ENCODE measurements at regions not wholly inside any gene's neighbourhood (a gene's known extent, or its start where the extent isn't known, plus 50 kb on each side); places are given as distances from the start of the nearest gene placed in this dataset.

GRCh38 chr4:167964766-167965373 is 127.5 kb upstream of the ANXA10 start:
- Histone ChIP-seq H3K27ac (ENCODE audit: low read length) (no peak overlapping the region), H3K4me1 (ENCODE audit: control insufficient read depth, insufficient read depth, low read length) (no peaks in the 10 kb centered on the region), H3K4me3 (ENCODE audit: low read length) (no peak overlapping the region), H3K9me3 (ENCODE audit: control insufficient read depth, insufficient read depth, low read length) (peaks cover 11% of the 10 kb centered on the region), H3K27me3 (ENCODE audit: control insufficient read depth, insufficient read depth, low read length) (no peaks in the 10 kb centered on the region), H3K36me3 (ENCODE audit: control insufficient read depth, insufficient read depth, low read length) (no peaks in the 10 kb centered on the region)
- WGBS (ENCODE audit: insufficient coverage): 95% methylated on average over 1 of the region's 2 CpGs
- Mint-ChIP-seq H3K9me3 (peaks cover 14 to 16% of the 10 kb centered on the region in 2 donors), H3K27ac (no peak overlapping the region), H3K36me3 (peaks cover 6% of the 10 kb centered on the region), H3K4me1 (no peaks in the 10 kb centered on the region), H3K4me3 (no peak overlapping the region), H3K27me3 (ENCODE audit: low read depth in 2 of 2) (no peaks in the 10 kb centered on the region)
- intact Hi-C loops (cut with micrococcal nuclease): no loop called here
- DNase-seq: no peak
- no peak for TF ChIP-seq CTCF (IDR thresholded peaks at IDR 0.05)
- ATAC-seq: no peak

- no CpG with 5 or more reads among the region's 2 CpGs for WGBS (ENCODE audit: insufficient coverage)
Measured at GRCh38 chr4:167966143-167966542, 126.2 kb upstream of the ANXA10 start.

GRCh38 chr4:167973513-167973912 is 118.8 kb upstream of the ANXA10 start:
- intact Hi-C loops (cut with micrococcal nuclease): no loop called here
- Mint-ChIP-seq H3K4me1 (no peaks in the 10 kb centered on the region), H3K9me3 (peaks cover 23 to 40% of the 10 kb centered on the region in 2 donors), H3K27me3 (ENCODE audit: low read depth in 2 of 2) (no peaks in the 10 kb centered on the region), H3K27ac (no peak overlapping the region), H3K4me3 (no peak overlapping the region), H3K36me3 (peaks cover 40% of the 10 kb centered on the region)
- ATAC-seq (no peak), DNase-seq (no peak)
- Histone ChIP-seq H3K9me3 (ENCODE audit: control insufficient read depth, insufficient read depth, low read length) (peaks cover 7% of the 10 kb centered on the region), H3K27me3 (ENCODE audit: control insufficient read depth, insufficient read depth, low read length) (no peaks in the 10 kb centered on the region), H3K4me3 (ENCODE audit: low read length) (no peak overlapping the region), H3K36me3 (ENCODE audit: control insufficient read depth, insufficient read depth, low read length) (no peaks in the 10 kb centered on the region), H3K4me1 (ENCODE audit: control insufficient read depth, insufficient read depth, low read length) (no peaks in the 10 kb centered on the region), H3K27ac (ENCODE audit: low read length) (no peak overlapping the region)
- no peak for TF ChIP-seq CTCF (IDR thresholded peaks at IDR 0.05)

More at GRCh38 chr4:167966143-167966542, 126.2 kb upstream of the ANXA10 start:
- Mint-ChIP-seq H3K4me1 (no peaks in the 10 kb centered on the region), H3K36me3 (peaks cover 12% of the 10 kb centered on the region), H3K27ac (no peak overlapping the region), H3K9me3 (peaks cover 14 to 15% of the 10 kb centered on the region in 2 donors), H3K4me3 (no peak overlapping the region), H3K27me3 (ENCODE audit: low read depth in 2 of 2) (no peaks in the 10 kb centered on the region)
- H3K4me3 ChIP-seq (ENCODE audit: low read length): no peak overlapping the region
- peaks cover 11% of the 10 kb centered on the region for H3K9me3 ChIP-seq (ENCODE audit: control insufficient read depth, insufficient read depth, low read length)
- ATAC-seq (no peak), DNase-seq (no peak)
- no peaks in the 10 kb centered on the region for H3K27me3 ChIP-seq (ENCODE audit: control insufficient read depth, insufficient read depth, low read length)
- no peak overlapping the region for H3K27ac ChIP-seq (ENCODE audit: low read length)
- no peak for TF ChIP-seq CTCF (IDR thresholded peaks at IDR 0.05)
- no peaks in the 10 kb centered on the region for H3K36me3 ChIP-seq (ENCODE audit: control insufficient read depth, insufficient read depth, low read length)
- intact Hi-C loops (cut with micrococcal nuclease): no loop called here
- no peaks in the 10 kb centered on the region for H3K4me1 ChIP-seq (ENCODE audit: control insufficient read depth, insufficient read depth, low read length)

- Mint-ChIP-seq H3K9me3 (peaks cover 4 to 10% of the 10 kb centered on the region in 2 donors), H3K4me3 (no peak overlapping the region), H3K27ac (no peak overlapping the region), H3K36me3 (no peaks in the 10 kb centered on the region), H3K27me3 (ENCODE audit: low read depth in 2 of 2) (no peaks in the 10 kb centered on the region), H3K4me1 (no peaks in the 10 kb centered on the region)
- intact Hi-C loops (cut with micrococcal nuclease): no loop called here
- Histone ChIP-seq H3K4me3 (ENCODE audit: low read length) (no peak overlapping the region), H3K36me3 (ENCODE audit: control insufficient read depth, insufficient read depth, low read length) (no peaks in the 10 kb centered on the region), H3K9me3 (ENCODE audit: control insufficient read depth, insufficient read depth, low read length) (peaks cover 6% of the 10 kb centered on the region), H3K27me3 (ENCODE audit: control insufficient read depth, insufficient read depth, low read length) (no peaks in the 10 kb centered on the region), H3K27ac (ENCODE audit: low read length) (no peak overlapping the region), H3K4me1 (ENCODE audit: control insufficient read depth, insufficient read depth, low read length) (no peaks in the 10 kb centered on the region)
- DNase-seq (no peak), ATAC-seq (no peak)
- TF ChIP-seq CTCF (IDR thresholded peaks at IDR 0.05): no peak
Measured at GRCh38 chr4:167985565-167985964, 106.8 kb upstream of the ANXA10 start.
